GM12873 (cell line): ENCODE measurements at regions not wholly inside any gene's neighbourhood (a gene's known extent, or its start where the extent isn't known, plus 50 kb on each side); places are given as distances from the start of the nearest gene placed in this dataset.

Source experiments
- CTCF ChIP-seq: IDR thresholded peaks from 2 replicates; pipeline ENCODE4 v1.5.1; 2012; ENCODE audit warnings: low read depth, mild to moderate bottlenecking, moderate library complexity, low read length, control low read depth; ENCODE audit not compliant: insufficient read depth; ENCODE audit errors: missing control alignments

DNA sequence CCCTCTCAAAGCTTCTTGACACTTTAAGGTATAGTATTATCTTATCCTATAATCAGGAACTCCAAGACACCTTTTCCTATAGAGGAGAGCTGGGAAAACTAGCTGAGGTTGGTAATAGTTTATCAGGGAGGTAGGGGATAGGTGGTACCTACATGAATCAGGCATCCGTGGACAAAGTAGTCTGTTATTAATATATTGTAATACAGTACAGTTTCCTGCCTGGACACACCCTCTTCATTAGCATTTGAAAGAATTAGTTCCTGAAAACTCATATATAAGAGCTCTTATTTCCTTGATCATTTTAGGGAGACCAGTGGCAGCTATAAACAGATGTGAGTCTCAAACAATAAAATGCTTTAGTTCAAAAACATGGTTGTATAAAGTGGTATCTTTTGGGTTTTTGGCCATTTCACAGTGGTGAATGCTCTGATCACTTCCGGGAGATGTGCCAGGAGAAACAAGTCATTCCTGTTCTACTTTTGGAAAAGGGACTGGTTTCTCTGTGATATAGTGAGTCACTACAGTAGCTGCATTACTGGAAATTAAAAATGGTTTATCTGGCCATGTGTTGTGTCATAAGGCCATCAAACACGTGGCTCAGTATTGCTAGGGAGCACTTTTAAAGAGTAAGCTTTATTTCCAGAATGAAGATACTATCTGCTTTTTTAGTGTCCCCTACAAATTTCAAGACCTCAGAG lies 98.1 kb downstream of the KLRB1 start:
- TF ChIP-seq CTCF: no peak

GRCh38 chr12:9506746-9507145 lies 101.0 kb downstream of the KLRB1 start:
- TF ChIP-seq CTCF: no peak

DNA sequence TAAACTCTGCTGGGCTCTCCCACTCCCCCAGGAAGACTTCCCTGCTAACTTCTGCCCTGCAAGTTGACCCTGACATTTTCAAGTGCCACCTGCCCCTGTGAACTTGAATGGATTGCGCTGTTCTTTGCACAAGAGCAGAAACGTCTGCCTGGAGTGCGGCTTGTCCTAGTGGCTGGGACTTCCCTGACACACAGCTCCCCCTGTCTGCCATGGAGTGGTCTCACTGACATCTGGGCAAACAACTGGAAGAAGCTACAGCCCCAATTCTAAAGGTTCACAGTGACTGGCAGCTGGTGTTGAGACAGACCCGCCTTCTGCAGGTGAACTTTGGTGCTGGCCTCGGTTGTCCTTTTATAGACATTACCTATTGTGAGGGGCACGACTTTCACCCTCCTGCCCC lies 138.7 kb downstream of the KLRB1 start:
- TF ChIP-seq CTCF: peak; percentile 68

DNA sequence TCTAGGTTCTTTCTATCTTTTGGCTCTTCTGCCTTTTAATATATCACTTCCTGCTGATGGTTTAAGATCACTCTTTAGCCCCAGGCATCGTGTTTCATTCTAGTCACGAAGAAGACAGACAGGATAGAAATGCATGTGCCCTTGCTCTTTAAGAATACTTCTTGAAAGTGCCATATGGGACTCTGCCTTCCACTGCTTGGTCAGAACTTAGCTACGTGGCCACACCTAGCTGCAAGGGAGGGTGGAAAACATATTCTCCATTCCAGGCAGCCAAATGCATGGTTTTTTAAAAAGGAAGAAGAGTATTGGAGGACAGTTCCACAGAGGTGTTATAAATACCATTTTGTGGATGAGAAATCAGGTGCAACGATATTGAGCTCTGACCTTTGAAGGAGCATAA lies 143.3 kb downstream of the KLRB1 start:
- TF ChIP-seq CTCF: no peak

- no peak for TF ChIP-seq CTCF
Measured at GRCh38 chr12:9449181-9449580, 158.5 kb downstream of the KLRB1 start.

DNA sequence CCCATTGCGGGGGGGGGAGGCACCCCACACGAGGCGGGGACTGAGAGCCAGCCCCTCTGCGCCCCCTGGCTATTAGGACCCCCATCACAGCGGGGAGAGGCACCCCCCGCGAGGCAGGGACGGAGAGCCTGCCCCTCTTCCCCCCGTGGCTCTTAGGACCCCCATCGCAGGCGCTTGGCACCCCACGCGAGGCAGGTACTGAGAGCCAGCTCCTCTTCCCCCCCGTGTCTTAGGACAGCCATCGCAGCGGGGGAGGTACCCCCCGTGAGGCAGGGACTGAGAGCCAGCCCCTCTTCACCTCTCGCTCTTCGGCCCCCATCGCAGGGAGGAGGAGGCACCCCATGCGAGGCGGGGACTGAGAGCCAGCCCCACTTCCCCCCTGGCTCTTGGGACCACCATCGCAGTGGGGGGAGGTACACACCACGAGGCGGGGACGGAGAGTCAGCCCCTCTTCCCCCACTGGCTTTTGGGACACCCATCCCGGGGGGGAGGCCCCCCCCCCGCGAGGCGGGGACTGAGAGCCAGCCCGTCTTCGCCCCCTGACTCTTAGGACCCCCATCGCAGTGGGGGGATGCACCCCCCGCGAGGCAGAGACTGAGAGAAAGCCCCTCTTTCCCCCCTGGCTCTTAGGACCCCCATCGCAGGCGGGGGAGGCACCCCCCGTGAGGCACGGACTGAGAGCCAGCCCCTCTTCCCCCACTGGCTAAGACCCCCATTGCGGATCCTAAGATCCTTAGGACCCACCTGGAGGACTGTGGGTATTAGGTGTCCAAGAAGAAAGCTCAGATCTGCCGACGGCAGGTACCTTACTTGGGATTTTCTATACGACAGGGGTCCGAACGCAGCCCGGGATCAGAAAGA lies 198.6 kb upstream of the PZP start:
- TF ChIP-seq CTCF: no peak

GRCh38 chr12:9405886-9406563 lies 197.8 kb upstream of the PZP start:
- TF ChIP-seq CTCF: no peak
